GM19328 (cell line): ENCODE measurements at regions not wholly inside any gene's neighbourhood (a gene's known extent, or its start where the extent isn't known, plus 50 kb on each side); places are given as distances from the start of the nearest gene placed in this dataset.
"Not testable (repeated sequence)": the region's sequence is repeated elsewhere in the genome, so short reads cannot be mapped to it uniquely, and the experiment has no call there.

Experiments
- ATAC-seq: cut with Tn5 transposase; IDR thresholded peaks from one replicate; pipeline ENCODE4 v1.9.1; 2021; ENCODE audit warnings: mild to moderate bottlenecking, moderate library complexity; ENCODE audit not compliant: unreplicated experiment

DNA sequence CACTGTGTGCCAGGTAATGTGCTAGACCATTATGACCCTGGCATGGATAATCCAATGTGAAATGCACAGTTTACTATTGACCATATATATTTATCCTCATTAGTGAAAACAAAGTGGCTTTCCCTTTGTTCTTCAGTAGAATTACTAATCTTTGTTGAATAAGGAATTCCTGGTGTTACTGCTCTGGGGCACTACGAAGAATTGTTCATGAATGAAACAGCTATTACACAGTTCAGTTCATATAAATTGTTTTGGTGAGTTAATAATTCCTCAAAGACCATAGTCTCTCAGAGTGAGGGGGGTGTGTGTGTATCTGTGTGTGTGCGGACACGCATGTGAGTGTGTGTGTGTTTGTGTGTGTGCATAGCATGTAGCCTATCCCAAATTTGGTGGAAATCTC, 668.0 kb upstream of the MBL2 start:
- no peak for ATAC-seq

GRCh38 chr10:53439075-53439474, 666.5 kb upstream of the MBL2 start:
- not testable (repeated sequence) for ATAC-seq

DNA sequence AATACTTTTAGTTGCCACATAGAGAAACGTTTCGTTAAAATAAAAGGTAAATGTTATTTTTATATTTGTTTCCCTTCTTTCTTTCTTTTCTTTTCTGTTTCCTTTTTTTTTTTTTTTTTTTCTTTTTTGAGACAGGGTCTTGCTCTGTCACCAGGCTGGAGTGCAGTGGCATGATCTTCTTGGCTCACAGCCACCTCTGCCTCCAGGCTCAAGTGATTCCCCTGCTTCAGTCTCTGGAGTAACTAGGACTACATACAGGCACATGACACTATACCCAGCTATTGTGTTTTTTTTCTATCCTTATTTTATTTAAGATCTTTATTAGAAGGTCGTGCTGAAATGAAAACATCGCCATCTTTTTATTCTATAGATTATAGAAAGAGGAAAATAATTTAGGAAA, 661.8 kb upstream of the MBL2 start:
- no peak for ATAC-seq

DNA sequence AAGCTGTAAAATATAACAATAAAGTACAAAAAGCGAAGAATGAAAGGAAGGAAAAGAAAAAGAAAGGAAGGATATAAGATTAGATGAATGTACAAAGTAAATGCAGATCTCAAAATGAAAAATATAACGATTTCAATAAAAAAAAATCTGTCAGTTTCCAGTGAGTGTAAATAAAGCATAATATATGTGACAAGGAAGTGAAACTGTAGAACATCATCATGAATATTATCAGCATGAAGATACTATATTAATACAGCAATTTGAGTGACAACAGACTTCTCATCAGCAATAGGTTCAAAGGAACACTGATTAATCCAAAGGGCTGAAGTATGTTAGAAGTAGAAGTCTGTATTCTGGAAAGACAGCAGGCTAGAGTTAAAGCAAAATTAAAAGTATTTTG, 659.5 kb upstream of the MBL2 start:
- no peak for ATAC-seq

GRCh38 chr10:53430974-53431373, 658.4 kb upstream of the MBL2 start:
- ATAC-seq: no peak

- no peak for ATAC-seq
Measured at GRCh38 chr10:53430127-53430891, 657.7 kb upstream of the MBL2 start.

- no peak for ATAC-seq
Measured at GRCh38 chr10:53422223-53422888, 649.8 kb upstream of the MBL2 start.

GRCh38 chr10:53412651-53413050, 640.1 kb upstream of the MBL2 start:
- no peak for ATAC-seq

DNA sequence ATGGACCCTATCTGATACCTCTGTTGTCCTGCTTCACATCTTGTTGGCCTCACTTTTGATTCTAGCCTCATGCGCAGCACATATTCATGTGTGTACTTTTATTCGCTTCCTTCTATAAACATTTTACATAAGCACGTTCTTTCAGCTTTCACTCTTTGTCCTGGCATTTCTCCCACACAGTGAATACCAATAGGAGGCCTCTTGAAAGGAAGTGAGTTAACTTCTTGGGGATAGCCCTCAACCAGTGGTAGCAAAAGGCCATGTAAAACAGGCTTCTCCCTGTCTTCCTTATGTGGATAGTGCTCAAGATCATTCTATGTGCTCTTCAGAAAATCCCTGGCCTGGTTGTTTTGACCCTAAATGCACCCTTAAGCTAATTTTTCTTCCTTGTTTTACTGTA, 633.9 kb upstream of the MBL2 start:
- ATAC-seq: no peak

GRCh38 chr10:53403688-53404087, 631.1 kb upstream of the MBL2 start:
- ATAC-seq: no peak

GRCh38 chr10:53402594-53402993, 630.0 kb upstream of the MBL2 start:
- no peak for ATAC-seq

DNA sequence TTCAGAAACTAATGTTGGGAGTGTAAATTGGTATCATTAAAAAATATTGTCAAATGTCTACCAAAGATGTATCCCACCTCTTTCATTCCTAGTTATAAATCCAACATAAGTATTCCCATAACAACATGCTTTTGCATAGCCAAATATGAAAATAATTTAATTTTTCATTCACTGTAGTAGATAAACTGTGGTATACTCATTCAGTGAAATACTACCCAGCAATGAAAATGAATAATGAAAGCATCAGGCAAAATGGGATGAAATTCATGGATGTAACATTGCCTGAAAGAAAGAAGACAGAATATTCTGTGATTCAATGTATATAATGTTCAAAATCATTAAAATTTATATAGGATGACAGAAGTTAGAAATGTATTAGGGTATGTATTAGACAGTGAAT, 629.0 kb upstream of the MBL2 start:
- no peak for ATAC-seq

DNA sequence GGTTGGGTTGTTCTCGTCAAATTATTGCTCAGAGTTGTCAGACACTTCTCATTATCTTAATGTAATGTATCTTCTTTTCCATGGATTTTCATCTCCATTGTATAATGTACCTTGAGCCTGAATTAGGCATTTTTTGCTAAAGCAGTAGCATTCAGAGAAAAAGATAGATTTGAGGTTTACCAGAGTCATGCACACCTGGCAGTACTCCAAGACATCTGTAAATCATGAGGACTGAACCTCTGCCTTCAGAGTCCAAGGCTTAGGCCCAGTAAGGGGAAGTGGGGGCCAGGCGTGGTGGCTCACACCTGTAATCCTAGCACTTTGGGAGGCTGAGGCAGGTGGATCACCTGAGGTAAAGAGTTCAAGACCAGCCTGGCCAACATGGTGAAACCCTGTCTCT, 624.3 kb upstream of the MBL2 start:
- ATAC-seq: no peak

DNA sequence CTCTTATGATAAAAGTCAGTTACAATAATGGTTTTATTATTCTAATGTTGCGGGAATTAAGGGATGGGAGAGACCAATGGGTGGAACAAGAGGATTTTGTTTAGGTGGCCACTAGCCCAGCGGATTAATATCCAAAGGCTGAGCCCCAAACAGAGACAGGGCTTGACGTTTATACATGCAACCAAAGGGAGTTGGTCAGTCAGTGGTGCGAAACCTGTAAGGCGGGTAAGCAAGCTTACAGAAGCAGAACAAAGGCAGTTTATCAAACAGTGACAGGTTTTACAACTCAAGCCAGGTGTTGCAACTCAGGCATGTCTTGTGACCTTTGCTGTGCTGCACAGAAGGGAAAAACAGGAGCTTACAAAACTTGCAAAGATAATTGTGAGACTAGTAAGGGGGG, 622.9 kb upstream of the MBL2 start:
- ATAC-seq: no peak

DNA sequence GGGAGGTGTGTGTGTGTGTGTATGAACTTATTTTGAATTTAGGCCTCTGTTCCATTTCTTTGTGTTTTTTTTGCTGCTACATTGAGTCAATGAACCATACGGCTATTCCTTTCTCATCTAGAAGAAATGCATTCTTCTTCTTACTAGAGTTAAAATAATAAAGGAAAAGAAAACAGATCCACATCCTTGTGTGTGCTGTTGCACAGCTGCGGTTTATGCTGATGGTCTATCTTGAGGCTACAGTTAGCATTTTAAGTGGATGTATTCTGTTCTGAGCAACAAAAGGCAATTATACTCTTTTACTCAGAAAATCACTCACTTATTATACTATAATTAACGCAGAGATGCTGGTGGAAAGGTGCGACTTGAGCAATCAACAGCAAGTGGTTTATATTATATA, 615.0 kb upstream of the MBL2 start:
- ATAC-seq: no peak

GRCh38 chr10:53382543-53382942, 610.0 kb upstream of the MBL2 start:
- ATAC-seq: no peak

- no peak for ATAC-seq
Measured at GRCh38 chr10:53379956-53380355, 607.4 kb upstream of the MBL2 start.

- ATAC-seq: no peak
Measured at GRCh38 chr10:53370347-53370746, 597.8 kb upstream of the MBL2 start.

- no peak for ATAC-seq
Measured at GRCh38 chr10:53361936-53362335, 589.4 kb upstream of the MBL2 start.

GRCh38 chr10:53361281-53361680, 588.7 kb upstream of the MBL2 start:
- ATAC-seq: no peak

- ATAC-seq: not testable (repeated sequence)
Measured at GRCh38 chr10:53358978-53359377, 586.4 kb upstream of the MBL2 start.

DNA sequence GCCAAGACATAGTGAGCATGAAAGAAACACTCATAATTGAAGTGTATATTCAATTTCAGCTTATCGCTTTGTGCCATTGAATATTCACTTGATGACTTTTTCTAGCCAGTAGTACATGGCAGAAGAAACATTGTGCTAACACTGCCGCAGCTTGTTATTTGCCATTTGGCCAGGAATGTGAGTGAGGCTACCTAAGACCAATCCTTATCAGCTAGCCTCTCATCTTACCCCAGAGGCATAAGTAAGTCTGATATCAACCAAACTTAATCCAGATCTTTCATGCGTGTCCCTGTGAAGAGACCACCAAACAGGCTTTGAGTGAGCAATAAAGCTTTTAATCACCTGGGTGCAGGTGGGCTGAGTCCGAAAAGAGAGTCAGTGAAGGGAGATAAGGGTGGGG, 586.0 kb upstream of the MBL2 start:
- no peak for ATAC-seq

DNA sequence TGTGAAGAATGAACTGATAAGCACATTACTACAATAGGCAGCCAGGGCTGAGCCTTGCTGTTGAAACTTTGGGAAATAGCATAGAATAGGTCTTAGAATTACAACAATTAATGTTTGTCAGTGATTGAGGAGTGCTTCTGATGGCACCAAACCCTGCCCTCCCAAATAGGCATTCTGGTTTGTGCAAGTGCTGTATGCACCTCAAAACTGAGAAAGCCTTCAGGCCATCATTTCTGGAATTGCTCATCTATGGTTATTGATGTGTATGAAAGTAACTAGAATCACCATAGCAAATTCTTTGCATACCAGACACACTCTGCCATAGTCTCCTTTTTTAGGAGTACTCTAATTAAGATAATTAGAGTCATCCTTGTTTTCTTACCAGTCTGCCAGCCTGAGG, 585.0 kb upstream of the MBL2 start:
- ATAC-seq: no peak
